MM.1S (cell line): ENCODE measurements at regions not wholly inside any gene's neighbourhood (a gene's known extent, or its start where the extent isn't known, plus 50 kb on each side); places are given as distances from the start of the nearest gene placed in this dataset.

Source experiments
- DNase-seq: peaks from one replicate; pipeline ENCODE4 v3.0.0-alpha.2; 2015
- H2AFZ ChIP-seq: fragments of 300-600 bp; sonication (generic); 2 replicates; pipeline ENCODE4 v1.6.0; 2016; ENCODE audit warnings: antibody characterized with exemption, low read length
- H3F3A ChIP-seq: fragments of 300-600 bp; sonication (generic); 2 replicates; pipeline ENCODE4 v1.6.1; 2016; ENCODE audit warnings: mild to moderate bottlenecking, antibody characterized with exemption, low read length, moderate library complexity, mixed read lengths; ENCODE audit not compliant: insufficient read depth
- H3K27ac ChIP-seq: fragments of 300-600 bp; sonication (generic); 2 replicates; pipeline ENCODE4 v1.5.1; 2016; ENCODE audit warnings: mild to moderate bottlenecking, low read length
- H3K27me3 ChIP-seq: fragments of 300-600 bp; sonication (generic); replicated peaks from 2 replicates; pipeline ENCODE4 v1.6.0; 2016; ENCODE audit warnings: low read length; ENCODE audit not compliant: insufficient read depth
- H3K36me3 ChIP-seq: fragments of 300-600 bp; sonication (generic); replicated peaks from 2 replicates; pipeline ENCODE4 v1.6.1; 2016; ENCODE audit warnings: mild to moderate bottlenecking, low read length, mixed read lengths; ENCODE audit not compliant: insufficient read depth
- H3K4me1 ChIP-seq: fragments of 300-600 bp; sonication (generic); 2 replicates; pipeline ENCODE4 v1.6.1; 2016; ENCODE audit warnings: low read length, mixed read lengths
- H3K4me2 ChIP-seq: fragments of 300-600 bp; sonication (generic); 2 replicates; pipeline ENCODE4 v1.6.0; 2016; ENCODE audit warnings: low read depth, low read length
- H3K4me3 ChIP-seq: fragments of 300-600 bp; sonication (generic); 2 replicates; pipeline ENCODE4 v1.5.1; 2016; ENCODE audit warnings: low read length, mixed read lengths
- H3K79me2 ChIP-seq: fragments of 300-600 bp; sonication (generic); 2 replicates; pipeline ENCODE4 v1.6.1; 2016; ENCODE audit warnings: mixed run types, low read length, mixed read lengths
- H3K9ac ChIP-seq: fragments of 300-600 bp; sonication (generic); 2 replicates; pipeline ENCODE4 v1.6.1; 2016; ENCODE audit warnings: low read length, mixed read lengths
- H3K9me2 ChIP-seq: fragments of 300-600 bp; sonication (generic); replicated peaks from 2 replicates; pipeline ENCODE4 v1.6.1; 2016; ENCODE audit warnings: mild to moderate bottlenecking, low read length, mixed read lengths; ENCODE audit not compliant: insufficient read depth
- H3K9me3 ChIP-seq: fragments of 300-600 bp; sonication (generic); replicated peaks from 2 replicates; pipeline ENCODE4 v1.6.1; 2016; ENCODE audit warnings: mild to moderate bottlenecking, low read length, mixed read lengths; ENCODE audit not compliant: insufficient read depth
- H4K20me1 ChIP-seq: fragments of 300-600 bp; sonication (generic); 2 replicates; pipeline ENCODE4 v1.6.1; 2016; ENCODE audit warnings: mild to moderate bottlenecking, low read length, moderate library complexity, mixed read lengths; ENCODE audit not compliant: insufficient read depth
- EZH2 ChIP-seq: fragments of 300-600 bp; sonication (generic); optimal IDR thresholded peaks from 2 replicates; pipeline ENCODE3; 2017; ENCODE audit warnings: low read depth, mild to moderate bottlenecking, antibody characterized with exemption, low read length, mixed read lengths
- EZH2phosphoT487 ChIP-seq: fragments of 300-600 bp; sonication (generic); IDR thresholded peaks from 2 replicates; pipeline ENCODE4 v1.6.1; 2018; ENCODE audit warnings: antibody characterized with exemption, low read length
- TF ChIP-seq, protein P1 (sequence below): fragments of 300-600 bp; sonication (generic); IDR thresholded peaks from 2 replicates; pipeline ENCODE4 v1.5.1; 2016; ENCODE audit warnings: antibody characterized with exemption, low read length, mixed read lengths

DNA sequence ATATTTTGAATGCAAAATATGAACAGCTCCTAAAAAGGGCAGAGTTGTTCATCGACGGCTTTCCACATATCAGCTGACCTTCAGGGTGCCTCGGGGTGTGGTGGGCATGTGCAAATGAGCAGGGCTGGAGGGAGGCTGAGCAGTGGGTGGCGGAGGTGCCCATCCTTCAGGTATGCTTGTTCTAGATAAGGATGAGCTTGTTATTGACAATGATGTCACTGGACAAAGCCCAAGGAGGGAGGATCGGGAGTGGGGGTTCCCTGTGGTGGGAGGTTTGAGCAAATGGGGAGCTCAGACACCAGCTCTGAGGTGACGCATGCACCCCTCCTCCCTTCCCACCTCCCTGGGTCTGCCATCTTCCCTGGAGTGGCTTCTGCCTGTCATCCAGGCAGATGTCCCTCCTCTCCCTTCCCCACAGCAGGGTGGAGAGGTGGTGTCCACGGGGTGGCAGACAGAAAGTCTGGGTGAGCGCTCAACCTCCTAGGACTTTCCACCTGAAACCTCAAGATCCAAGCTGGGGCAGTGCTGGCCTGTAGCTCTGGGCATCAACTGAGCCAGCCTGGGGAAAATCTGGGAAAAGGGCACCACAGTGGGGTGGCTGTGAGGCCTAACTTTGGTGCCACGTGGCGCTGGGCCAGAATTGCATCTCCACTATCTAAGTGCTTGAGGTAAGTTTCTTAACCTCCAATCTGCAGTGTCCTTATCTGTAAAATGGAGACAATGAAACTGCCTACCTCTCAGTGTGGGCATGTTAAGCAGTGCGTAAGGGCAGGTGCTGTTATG, 106.3 kb upstream of the THY1 start:
- no peak overlapping the region for H3K27ac ChIP-seq
- no peaks in the 10 kb centered on the region for H4K20me1 ChIP-seq
- TF ChIP-seq EZH2 (no peak), EZH2phosphoT487 (no peak)
- TF ChIP-seq, protein P1, sequence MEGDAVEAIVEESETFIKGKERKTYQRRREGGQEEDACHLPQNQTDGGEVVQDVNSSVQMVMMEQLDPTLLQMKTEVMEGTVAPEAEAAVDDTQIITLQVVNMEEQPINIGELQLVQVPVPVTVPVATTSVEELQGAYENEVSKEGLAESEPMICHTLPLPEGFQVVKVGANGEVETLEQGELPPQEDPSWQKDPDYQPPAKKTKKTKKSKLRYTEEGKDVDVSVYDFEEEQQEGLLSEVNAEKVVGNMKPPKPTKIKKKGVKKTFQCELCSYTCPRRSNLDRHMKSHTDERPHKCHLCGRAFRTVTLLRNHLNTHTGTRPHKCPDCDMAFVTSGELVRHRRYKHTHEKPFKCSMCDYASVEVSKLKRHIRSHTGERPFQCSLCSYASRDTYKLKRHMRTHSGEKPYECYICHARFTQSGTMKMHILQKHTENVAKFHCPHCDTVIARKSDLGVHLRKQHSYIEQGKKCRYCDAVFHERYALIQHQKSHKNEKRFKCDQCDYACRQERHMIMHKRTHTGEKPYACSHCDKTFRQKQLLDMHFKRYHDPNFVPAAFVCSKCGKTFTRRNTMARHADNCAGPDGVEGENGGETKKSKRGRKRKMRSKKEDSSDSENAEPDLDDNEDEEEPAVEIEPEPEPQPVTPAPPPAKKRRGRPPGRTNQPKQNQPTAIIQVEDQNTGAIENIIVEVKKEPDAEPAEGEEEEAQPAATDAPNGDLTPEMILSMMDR: no peak
- no peaks in the 10 kb centered on the region for H3F3A ChIP-seq
- peaks cover 64% of the 10 kb centered on the region for H3K27me3 ChIP-seq
- no peaks in the 10 kb centered on the region for H3K9me2 ChIP-seq
- no peak overlapping the region for H2AFZ ChIP-seq
- H3K4me3 ChIP-seq: no peak overlapping the region
- H3K9me3 ChIP-seq: no peaks in the 10 kb centered on the region
- no peaks in the 10 kb centered on the region for H3K36me3 ChIP-seq
- H3K9ac ChIP-seq: no peak overlapping the region
- H3K4me1 ChIP-seq: no peaks in the 10 kb centered on the region
- no peak overlapping the region for H3K4me2 ChIP-seq
- no peak for DNase-seq
- H3K79me2 ChIP-seq: no peaks in the 10 kb centered on the region

DNA sequence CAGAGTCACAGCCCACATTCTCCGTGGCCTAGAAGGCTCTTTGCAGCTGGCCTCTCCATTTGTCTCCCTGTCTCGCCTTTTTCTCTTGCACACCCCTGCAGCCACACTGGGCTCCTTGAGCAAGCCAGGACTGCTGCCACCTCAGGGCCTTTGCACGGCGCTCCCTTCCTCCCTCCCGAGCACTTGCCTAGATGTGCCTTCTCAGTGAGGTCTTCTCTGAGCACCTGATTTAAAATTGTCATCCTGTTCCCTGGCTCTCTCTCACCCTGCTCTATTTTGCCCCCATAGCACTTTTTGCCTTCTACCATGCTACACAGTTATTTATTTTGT, 102.9 kb upstream of the THY1 start:
- Histone ChIP-seq H3K4me2 (no peak overlapping the region), H3K4me3 (no peak overlapping the region), H3F3A (no peaks in the 10 kb centered on the region), H2AFZ (no peak overlapping the region), H3K4me1 (no peaks in the 10 kb centered on the region), H3K27me3 (peaks cover 71% of the 10 kb centered on the region), H4K20me1 (no peaks in the 10 kb centered on the region), H3K36me3 (no peaks in the 10 kb centered on the region), H3K9me2 (no peaks in the 10 kb centered on the region), H3K27ac (no peak overlapping the region), H3K9me3 (no peaks in the 10 kb centered on the region), H3K9ac (no peak overlapping the region), H3K79me2 (no peaks in the 10 kb centered on the region)
- no peak for TF ChIP-seq EZH2
- TF ChIP-seq, protein P1: no peak
- no peak for TF ChIP-seq EZH2phosphoT487
- no peak for DNase-seq

DNA sequence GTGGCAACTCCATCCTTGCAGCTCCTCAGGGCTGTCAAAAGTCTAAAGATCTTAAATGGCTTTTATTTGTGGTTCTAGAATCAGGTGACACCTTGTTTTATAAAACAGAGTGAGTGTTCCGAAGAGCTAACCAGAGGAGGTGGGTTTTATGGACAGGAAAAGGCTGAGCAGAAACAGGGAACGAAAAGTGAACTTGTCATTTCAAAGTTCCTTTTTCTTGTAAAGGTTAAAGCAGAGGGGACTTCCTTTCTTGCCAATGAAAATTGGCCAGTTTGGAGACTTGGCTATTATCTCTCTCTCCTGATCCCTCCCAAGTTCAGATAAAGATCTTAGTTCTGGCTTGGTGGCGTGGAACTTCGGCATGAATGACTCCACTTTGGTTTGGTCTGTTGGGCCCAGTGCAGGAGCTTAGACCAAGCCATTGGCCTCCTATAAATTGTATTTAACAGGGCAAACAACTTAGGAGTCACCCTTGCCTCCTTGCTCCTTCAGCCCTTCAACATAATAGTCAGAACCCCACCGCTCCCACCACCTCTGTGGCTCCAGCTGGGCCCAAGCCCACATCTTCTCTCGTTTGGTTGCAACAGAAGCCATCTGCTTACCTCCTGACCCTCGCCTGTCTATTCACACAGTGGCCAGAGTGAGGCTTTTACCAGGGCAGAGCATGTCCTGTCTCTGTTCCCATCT, 102.4 kb upstream of the THY1 start:
- Histone ChIP-seq H3K36me3 (no peaks in the 10 kb centered on the region), H3K4me3 (no peak overlapping the region), H3K9me2 (no peaks in the 10 kb centered on the region), H3K9ac (no peak overlapping the region), H3K79me2 (no peaks in the 10 kb centered on the region), H3K4me1 (no peaks in the 10 kb centered on the region), H4K20me1 (no peaks in the 10 kb centered on the region), H3K4me2 (no peak overlapping the region), H2AFZ (no peak overlapping the region), H3K27ac (no peak overlapping the region), H3K27me3 (peaks cover 72% of the 10 kb centered on the region), H3K9me3 (no peaks in the 10 kb centered on the region), H3F3A (no peaks in the 10 kb centered on the region)
- no peak for DNase-seq
- no peak for TF ChIP-seq EZH2phosphoT487
- TF ChIP-seq, protein P1: no peak
- TF ChIP-seq EZH2: no peak
